ENCODE measurements at regions not wholly inside any gene's neighbourhood (a gene's known extent, or its start where the extent isn't known, plus 50 kb on each side); places are given as distances from the start of the nearest gene placed in this dataset.
"Not testable (repeated sequence)": the region's sequence is repeated elsewhere in the genome, so short reads cannot be mapped to it uniquely, and the experiment has no call there.

GRCh38 chr6:80547827-80548226, 441.4 kb downstream of the BCKDHB start:
- DNase-seq (ENCODE audit: low read depth) = no peak

- DNase-seq (ENCODE audit: low read depth) = no peak
Measured at GRCh38 chr6:80544976-80545722, 438.7 kb downstream of the BCKDHB start.

GRCh38 chr6:80544555-80544954, 438.1 kb downstream of the BCKDHB start:
- no peak for DNase-seq (ENCODE audit: low read depth)

- no peak for DNase-seq (ENCODE audit: low read depth)
Measured at GRCh38 chr6:80543598-80544222, 437.2 kb downstream of the BCKDHB start.

GRCh38 chr6:80543151-80543550, 436.7 kb downstream of the BCKDHB start:
- no peak for DNase-seq (ENCODE audit: low read depth)

GRCh38 chr6:80541886-80542285, 435.4 kb downstream of the BCKDHB start:
- DNase-seq (ENCODE audit: low read depth) = no peak

- DNase-seq (ENCODE audit: low read depth) = no peak
Measured at GRCh38 chr6:80541181-80541580, 434.7 kb downstream of the BCKDHB start.

GRCh38 chr6:80540700-80541099, 434.2 kb downstream of the BCKDHB start:
- no peak for DNase-seq (ENCODE audit: low read depth)

- DNase-seq (ENCODE audit: low read depth) = no peak
Measured at GRCh38 chr6:80537118-80537972, 430.9 kb downstream of the BCKDHB start.

- DNase-seq (ENCODE audit: low read depth) = no peak
Measured at GRCh38 chr6:80535914-80536565, 429.6 kb downstream of the BCKDHB start.

GRCh38 chr6:80531681-80532619, 425.5 kb downstream of the BCKDHB start:
- no peak for DNase-seq (ENCODE audit: low read depth)

- no peak for DNase-seq (ENCODE audit: low read depth)
Measured at GRCh38 chr6:80530103-80530502, 423.6 kb downstream of the BCKDHB start.

- DNase-seq (ENCODE audit: low read depth) = no peak
Measured at GRCh38 chr6:80528115-80528514, 421.6 kb downstream of the BCKDHB start.

- DNase-seq (ENCODE audit: low read depth) = no peak
Measured at GRCh38 chr6:80527552-80528052, 421.1 kb downstream of the BCKDHB start.

GRCh38 chr6:80523531-80523997, 417.1 kb downstream of the BCKDHB start:
- no peak for DNase-seq (ENCODE audit: low read depth)

GRCh38 chr6:80523010-80523409, 416.5 kb downstream of the BCKDHB start:
- DNase-seq (ENCODE audit: low read depth) = no peak

- no peak for DNase-seq (ENCODE audit: low read depth)
Measured at GRCh38 chr6:80522576-80522975, 416.1 kb downstream of the BCKDHB start.

- DNase-seq (ENCODE audit: low read depth) = no peak
Measured at GRCh38 chr6:80519811-80520594, 413.5 kb downstream of the BCKDHB start.

- no peak for DNase-seq (ENCODE audit: low read depth)
Measured at GRCh38 chr6:80517525-80517924, 411.1 kb downstream of the BCKDHB start.

- not testable (repeated sequence) for DNase-seq (ENCODE audit: low read depth)
Measured at GRCh38 chr6:80510521-80510920, 404.1 kb downstream of the BCKDHB start.

Data from stimulated activated CD8-positive, alpha-beta memory T cell treated with anti-CD3 and anti-CD28 coated beads, Interleukin-12 subunit alpha, Interleukin-12 subunit beta, amount 100 ng/mL, for 4 hours (primary cell).